Fibroblast of lung (primary cell): ENCODE measurements at regions not wholly inside any gene's neighbourhood (a gene's known extent, or its start where the extent isn't known, plus 50 kb on each side); places are given as distances from the start of the nearest gene placed in this dataset.

Source experiments
- DNase-seq, 2 donors: peaks; one replicate each; pipeline versions ENCODE4 v3.0.0 to v3.0.0-alpha.2; 2010; ENCODE audit warnings: low read depth in 2 of 2
- H2AFZ ChIP-seq: 2 replicates; pipeline ENCODE4 v1.5.1; 2012; ENCODE audit warnings: low read length, control low read depth, inconsistent platforms
- H3K27ac ChIP-seq: 2 replicates; pipeline ENCODE4 v1.5.1; 2011; ENCODE audit warnings: low read length, control low read depth; ENCODE audit not compliant: insufficient read depth
- H3K27me3 ChIP-seq: 2 replicates; pipeline ENCODE4 v1.5.1; 2011; ENCODE audit warnings: mild to moderate bottlenecking, low read length; ENCODE audit not compliant: control insufficient read depth, insufficient read depth
- H3K36me3 ChIP-seq: 2 replicates; pipeline ENCODE4 v1.5.1; 2011; ENCODE audit warnings: low read length; ENCODE audit not compliant: control insufficient read depth, insufficient read depth
- H3K4me1 ChIP-seq: 2 replicates; pipeline ENCODE4 v1.5.1; 2011; ENCODE audit warnings: low read length; ENCODE audit not compliant: control insufficient read depth, insufficient read depth; ENCODE audit errors: extremely low read depth
- H3K4me2 ChIP-seq: 2 replicates; pipeline ENCODE4 v1.5.1; 2011; ENCODE audit warnings: low read length, control low read depth; ENCODE audit not compliant: insufficient read depth; ENCODE audit errors: extremely low read depth
- H3K4me3 ChIP-seq, 4 experiments: fragments of 200-600 bp in 1 of 4; sonication (generic) in 1 of 4; replicated peaks in 1 of 4; 2 replicates each; pipeline ENCODE4 v1.5.1; 2011 to 2016; ENCODE audit warnings: low read length in 4 of 4, low read depth in 3 of 4, mild to moderate bottlenecking in 3 of 4, control low read depth in 2 of 4, inconsistent platforms in 1 of 4, mixed read lengths in 1 of 4; ENCODE audit not compliant: insufficient read depth in 1 of 4; ENCODE audit errors: control extremely low read depth in 1 of 4
- H3K79me2 ChIP-seq: 2 replicates; pipeline ENCODE4 v1.5.1; 2012; ENCODE audit warnings: mild to moderate bottlenecking, low read length, inconsistent platforms; ENCODE audit not compliant: control insufficient read depth, insufficient read depth
- H3K9ac ChIP-seq: 2 replicates; pipeline ENCODE4 v1.5.1; 2011; ENCODE audit warnings: mild to moderate bottlenecking, low read length, control low read depth; ENCODE audit not compliant: insufficient read depth
- H3K9me3 ChIP-seq: 2 replicates; pipeline ENCODE4 v1.5.1; 2012; ENCODE audit warnings: low read depth, low read length; ENCODE audit not compliant: control insufficient read depth, insufficient read depth
- H4K20me1 ChIP-seq: 2 replicates; pipeline ENCODE4 v1.5.1; 2011; ENCODE audit warnings: low read length; ENCODE audit not compliant: control insufficient read depth, insufficient read depth; ENCODE audit errors: extremely low read depth
- EZH2 ChIP-seq: IDR thresholded peaks from 2 replicates; pipeline ENCODE4 v1.5.1; 2012; ENCODE audit warnings: low read length, control low read depth, mild to moderate bottlenecking; ENCODE audit errors: missing control alignments
- TF ChIP-seq, protein P1 (sequence below), 2 donors: IDR thresholded peaks in 1 of 2; conservative IDR thresholded peaks in 1 of 2; 1 replicate in 1 of 2; 2 replicates in 1 of 2; pipeline ENCODE4 v1.5.1; 2011 to 2012; ENCODE audit warnings: low read length in 2 of 2, control low read depth in 1 of 2, inconsistent platforms in 1 of 2, low read depth in 1 of 2, mild to moderate bottlenecking in 1 of 2

DNA sequence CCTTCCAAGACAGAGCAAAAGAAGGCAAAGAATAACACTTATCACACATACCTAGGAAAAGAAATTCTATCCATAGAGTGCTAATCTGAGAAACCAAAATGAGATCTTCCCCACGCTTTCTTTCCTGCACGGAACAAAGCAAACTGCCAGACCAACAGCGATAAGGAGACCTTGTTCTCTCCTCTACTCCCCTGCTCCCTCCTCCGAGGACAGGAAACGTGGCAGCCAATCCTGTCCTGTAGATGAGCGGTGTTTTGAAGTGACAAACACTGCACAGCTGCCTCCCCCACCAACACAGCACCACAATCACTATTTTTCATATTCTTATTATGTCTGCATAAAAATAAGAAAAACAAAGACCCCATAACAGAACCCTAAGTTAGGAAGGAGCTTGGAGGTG is 113.9 kb upstream of the IRS2 start:
- no peaks in the 10 kb centered on the region for H3K36me3 ChIP-seq
- no peak overlapping the region for H3K4me3 ChIP-seq
- no peak overlapping the region for H3K9ac ChIP-seq
- no peak overlapping the region for H3K27ac ChIP-seq
- TF ChIP-seq, protein P1, sequence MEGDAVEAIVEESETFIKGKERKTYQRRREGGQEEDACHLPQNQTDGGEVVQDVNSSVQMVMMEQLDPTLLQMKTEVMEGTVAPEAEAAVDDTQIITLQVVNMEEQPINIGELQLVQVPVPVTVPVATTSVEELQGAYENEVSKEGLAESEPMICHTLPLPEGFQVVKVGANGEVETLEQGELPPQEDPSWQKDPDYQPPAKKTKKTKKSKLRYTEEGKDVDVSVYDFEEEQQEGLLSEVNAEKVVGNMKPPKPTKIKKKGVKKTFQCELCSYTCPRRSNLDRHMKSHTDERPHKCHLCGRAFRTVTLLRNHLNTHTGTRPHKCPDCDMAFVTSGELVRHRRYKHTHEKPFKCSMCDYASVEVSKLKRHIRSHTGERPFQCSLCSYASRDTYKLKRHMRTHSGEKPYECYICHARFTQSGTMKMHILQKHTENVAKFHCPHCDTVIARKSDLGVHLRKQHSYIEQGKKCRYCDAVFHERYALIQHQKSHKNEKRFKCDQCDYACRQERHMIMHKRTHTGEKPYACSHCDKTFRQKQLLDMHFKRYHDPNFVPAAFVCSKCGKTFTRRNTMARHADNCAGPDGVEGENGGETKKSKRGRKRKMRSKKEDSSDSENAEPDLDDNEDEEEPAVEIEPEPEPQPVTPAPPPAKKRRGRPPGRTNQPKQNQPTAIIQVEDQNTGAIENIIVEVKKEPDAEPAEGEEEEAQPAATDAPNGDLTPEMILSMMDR (conservative IDR thresholded peaks at IDR 0.05 in 1 of 2, IDR thresholded peaks at IDR 0.05 in 1 of 2; ENCODE audit: low read depth in 1 of 2, low read length in 2 of 2), result no peak
- no peak for TF ChIP-seq EZH2
- no peaks in the 10 kb centered on the region for H3K27me3 ChIP-seq
- DNase-seq, result no peak
- H3K4me1 ChIP-seq, result no peaks in the 10 kb centered on the region
- peak overlapping the region; percentile 50 for H2AFZ ChIP-seq
- H3K9me3 ChIP-seq, result no peaks in the 10 kb centered on the region
- H3K79me2 ChIP-seq, result no peaks in the 10 kb centered on the region
- H4K20me1 ChIP-seq, result no peaks in the 10 kb centered on the region
- H3K4me2 ChIP-seq, result no peak overlapping the region

GRCh38 chr13:109899748-109900147 is 113.4 kb upstream of the IRS2 start:
- no peaks in the 10 kb centered on the region for H4K20me1 ChIP-seq
- no peaks in the 10 kb centered on the region for H3K9me3 ChIP-seq
- H3K79me2 ChIP-seq, result no peaks in the 10 kb centered on the region
- H3K27me3 ChIP-seq, result no peaks in the 10 kb centered on the region
- no peak overlapping the region for H3K9ac ChIP-seq
- H3K27ac ChIP-seq, result no peak overlapping the region
- H3K4me2 ChIP-seq, result no peak overlapping the region
- H3K36me3 ChIP-seq, result no peaks in the 10 kb centered on the region
- no peak overlapping the region for H3K4me3 ChIP-seq
- no peaks in the 10 kb centered on the region for H3K4me1 ChIP-seq
- H2AFZ ChIP-seq, result no peak overlapping the region
- TF ChIP-seq EZH2, result no peak
- no peak for DNase-seq

DNA sequence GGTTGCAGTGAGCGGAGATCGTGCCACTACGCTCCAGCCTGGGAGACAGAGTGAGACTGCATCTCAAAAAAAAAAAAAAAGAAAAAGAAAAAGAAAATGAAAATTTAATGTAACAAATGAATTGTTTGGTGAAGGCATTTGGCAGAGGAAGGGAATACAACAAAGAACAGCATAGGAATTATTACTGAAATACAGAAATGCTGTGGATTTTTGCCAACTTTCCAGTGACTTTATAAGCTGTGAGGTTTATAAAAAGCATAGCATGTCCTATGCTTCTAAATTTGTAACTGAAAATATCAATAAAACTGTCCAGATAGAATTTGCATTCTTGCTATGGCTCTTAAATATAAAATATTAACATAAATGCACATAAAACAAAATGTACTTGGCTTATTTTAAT is 112.9 kb upstream of the IRS2 start:
- Histone ChIP-seq H3K4me2 (no peak overlapping the region), H3K4me3 (no peak overlapping the region), H3K36me3 (no peaks in the 10 kb centered on the region), H3K79me2 (no peaks in the 10 kb centered on the region), H3K27ac (no peak overlapping the region), H3K4me1 (no peaks in the 10 kb centered on the region), H3K9ac (no peak overlapping the region), H2AFZ (no peak overlapping the region), H4K20me1 (no peaks in the 10 kb centered on the region), H3K9me3 (no peaks in the 10 kb centered on the region), H3K27me3 (no peaks in the 10 kb centered on the region)
- TF ChIP-seq, protein P1 (conservative IDR thresholded peaks at IDR 0.05 in 1 of 2, IDR thresholded peaks at IDR 0.05 in 1 of 2; ENCODE audit: low read depth in 1 of 2, low read length in 2 of 2), result no peak
- no peak for TF ChIP-seq EZH2
- DNase-seq, result no peak
